HCT116 (cell line): ENCODE measurements at regions not wholly inside any gene's neighbourhood (a gene's known extent, or its start where the extent isn't known, plus 50 kb on each side); places are given as distances from the start of the nearest gene placed in this dataset.

ENCODE experiments used
- ATAC-seq: fragments of 200-7000 bp; cut with Tn5 transposase; 2 replicates; pipeline ENCODE4 v1.9.1; 2020; ENCODE audit warnings: mild to moderate bottlenecking, moderate library complexity
- BruUV-seq: library from RNA; stranded (reverse); fragments of 400-500 nt; replicated peaks from 2 replicates; lab custom pipeline; 2021; lab: Mats Ljungman, UMichigan
- CTCF ChIA-PET: fragments of 300-600 bp; sonication (Branson Sonifier 250); formaldehyde crosslinking; loops from one replicate; lab custom pipeline; 2021; ENCODE audit warnings: antibody characterized with exemption; lab: Charles Lee
- POLR2A ChIA-PET: fragments of 300-600, 350-600 bp; sonication (Branson Sonifier 250); formaldehyde crosslinking; loops from one replicate; lab custom pipeline; 2021; ENCODE audit warnings: antibody characterized with exemption; lab: Charles Lee
- RAD21 ChIA-PET, 2 experiments: fragments of 300-600 bp; sonication (Branson Sonifier 250); formaldehyde crosslinking; loops; one replicate each; lab custom pipeline; 2023; ENCODE audit warnings: low total read pairs in 2 of 2; ENCODE audit not compliant: uncharacterized antibody in 2 of 2, unreplicated experiment in 2 of 2, low non-redundant PET in 1 of 2; lab: Charles Lee
- DNase-seq: peaks from one replicate; pipeline ENCODE4 v3.0.0-alpha.2; 2010; ENCODE audit warnings: low read depth, low spot score
- H2AFZ ChIP-seq: fragments of 200-600 bp; shearing (Covaris generic), sonication (generic); 2 replicates; pipeline ENCODE4 v1.6.1; 2017; ENCODE audit warnings: low read depth, mixed run types, mixed read lengths, antibody characterized with exemption, low read length; ENCODE audit not compliant: poor library complexity, severe bottlenecking
- H3K27ac ChIP-seq: 2 replicates; pipeline ENCODE4 v1.5.1; 2012; ENCODE audit warnings: low read depth, low read length
- H3K27me3 ChIP-seq: fragments of 200-600 bp; sonication (generic); 2 replicates; pipeline ENCODE4 v1.6.1; 2016; ENCODE audit warnings: mixed run types, low read length, mixed read lengths; ENCODE audit not compliant: insufficient read depth
- H3K36me3 ChIP-seq, 2 experiments: fragments of 200-500 bp in 1 of 2; fragments of 200-600 bp in 1 of 2; sonication (Bioruptor generic) in 1 of 2; sonication (generic) in 1 of 2; 2 replicates each; pipeline versions ENCODE4 v1.5.1 to v1.6.1; 2014 to 2016; ENCODE audit warnings: low read length in 2 of 2, inconsistent platforms in 1 of 2, mixed read lengths in 1 of 2, mixed run types in 1 of 2; ENCODE audit not compliant: insufficient read depth in 2 of 2, control insufficient read depth in 1 of 2
- H3K4me1 ChIP-seq, 2 experiments: fragments of 200-600 bp in 1 of 2; sonication (generic) in 1 of 2; 2 replicates each; pipeline versions ENCODE4 v1.5.1 to v1.6.1; 2012 to 2017; ENCODE audit warnings: low read length in 2 of 2, inconsistent platforms in 1 of 2, mild to moderate bottlenecking in 1 of 2, mixed read lengths in 1 of 2, mixed run types in 1 of 2, moderate library complexity in 1 of 2; ENCODE audit not compliant: insufficient read depth in 2 of 2, control insufficient read depth in 1 of 2
- H3K4me2 ChIP-seq: fragments of 200-600 bp; sonication (generic); 2 replicates; pipeline ENCODE4 v1.6.1; 2017; ENCODE audit warnings: mixed run types, low read length, mixed read lengths
- H3K4me3 ChIP-seq, 2 experiments: fragments of 200-600 bp in 1 of 2; sonication (generic) in 1 of 2; replicated peaks in 1 of 2; 2 replicates each; pipeline ENCODE4 v1.5.1; 2011 to 2016; ENCODE audit warnings: low read length in 2 of 2, control low read depth in 1 of 2, low read depth in 1 of 2, mild to moderate bottlenecking in 1 of 2, mixed read lengths in 1 of 2, mixed run types in 1 of 2
- H3K79me2 ChIP-seq: fragments of 200-600 bp; sonication (generic); 2 replicates; pipeline ENCODE4 v1.6.1; 2017; ENCODE audit warnings: mild to moderate bottlenecking, mixed run types, low read length, moderate library complexity, mixed read lengths; ENCODE audit not compliant: insufficient read depth
- H3K9ac ChIP-seq: fragments of 200-600 bp; sonication (generic); 2 replicates; pipeline ENCODE4 v1.6.1; 2016; ENCODE audit warnings: low read length, mixed read lengths
- H3K9me2 ChIP-seq: fragments of 200-600 bp; sonication (generic), shearing (Covaris generic); 2 replicates; pipeline ENCODE4 v1.6.1; 2017; ENCODE audit warnings: mixed run types, mild to moderate bottlenecking, moderate library complexity; ENCODE audit not compliant: insufficient read depth
- H3K9me3 ChIP-seq, 2 experiments: fragments of 200-500 bp in 1 of 2; fragments of 200-600 bp in 1 of 2; sonication (Bioruptor generic) in 1 of 2; sonication (generic) in 1 of 2; 2 replicates each; pipeline ENCODE4 v1.6.1; 2014 to 2017; ENCODE audit warnings: low read length in 2 of 2, mixed read lengths in 2 of 2, inconsistent platforms in 1 of 2, low read depth in 1 of 2, mild to moderate bottlenecking in 1 of 2, mixed run types in 1 of 2, moderate library complexity in 1 of 2; ENCODE audit not compliant: control insufficient read depth in 1 of 2, insufficient read depth in 1 of 2
- H4K20me1 ChIP-seq: fragments of 200-600 bp; sonication (generic), shearing (Covaris generic); 2 replicates; pipeline ENCODE4 v1.6.1; 2017; ENCODE audit warnings: mixed run types, mild to moderate bottlenecking, moderate library complexity; ENCODE audit not compliant: insufficient read depth
- ATF3 ChIP-seq: IDR thresholded peaks from 2 replicates; pipeline ENCODE4 v1.6.1; 2012
- CBX3 ChIP-seq: IDR thresholded peaks from 2 replicates; pipeline ENCODE4 v1.6.1; 2012; ENCODE audit warnings: low read depth
- CTCF ChIP-seq, 3 experiments: fragments of 200-600 bp in 1 of 3; sonication (generic) in 1 of 3; IDR thresholded peaks in 2 of 3; conservative IDR thresholded peaks in 1 of 3; 2 replicates each; pipeline ENCODE4 v1.5.1; 2012 to 2017; ENCODE audit warnings: low read depth in 2 of 3, low read length in 2 of 3, antibody characterized with exemption in 1 of 3, borderline replicate concordance in 1 of 3, control low read depth in 1 of 3, mild to moderate bottlenecking in 1 of 3, mixed read lengths in 1 of 3, mixed run types in 1 of 3, moderate library complexity in 1 of 3; ENCODE audit not compliant: insufficient read depth in 1 of 3
- EGR1 ChIP-seq: IDR thresholded peaks from 2 replicates; pipeline ENCODE4 v1.6.1; 2012; ENCODE audit warnings: low read depth
- JUND ChIP-seq: IDR thresholded peaks from 2 replicates; pipeline ENCODE4 v1.6.1; 2012
- MAX ChIP-seq: IDR thresholded peaks from 2 replicates; pipeline ENCODE4 v1.6.1; 2012
- POLR2A ChIP-seq: IDR thresholded peaks from 2 replicates; pipeline ENCODE4 v1.7.0; 2011; ENCODE audit warnings: borderline replicate concordance; ENCODE audit not compliant: insufficient read depth, insufficient read length; ENCODE audit errors: extremely low read depth
- POLR2AphosphoS5 ChIP-seq: IDR thresholded peaks from 2 replicates; pipeline ENCODE4 v1.6.1; 2011; ENCODE audit warnings: mild to moderate bottlenecking, low read depth, low read length, moderate library complexity
- RAD21 ChIP-seq: IDR thresholded peaks from 2 replicates; pipeline ENCODE4 v1.6.1; 2012; ENCODE audit warnings: low read depth, mild to moderate bottlenecking
- SIN3A ChIP-seq: IDR thresholded peaks from 2 replicates; pipeline ENCODE4 v1.6.1; 2012; ENCODE audit warnings: low read depth
- SP1 ChIP-seq: IDR thresholded peaks from 2 replicates; pipeline ENCODE4 v1.6.1; 2012; ENCODE audit warnings: low read depth
- SRF ChIP-seq: IDR thresholded peaks from 2 replicates; pipeline ENCODE4 v1.6.1; 2012; ENCODE audit warnings: low read depth
- YY1 ChIP-seq: IDR thresholded peaks from 2 replicates; pipeline ENCODE4 v1.6.1; 2011; ENCODE audit warnings: low read length, low read depth, moderate library complexity, mild to moderate bottlenecking; ENCODE audit not compliant: insufficient replicate concordance; ENCODE audit errors: extremely low read depth
- ZBTB33 ChIP-seq: IDR thresholded peaks from 2 replicates; pipeline ENCODE4 v1.6.1; 2011; ENCODE audit warnings: mild to moderate bottlenecking, low read length, moderate library complexity; ENCODE audit not compliant: insufficient replicate concordance; ENCODE audit errors: extremely low read depth
- ZFX ChIP-seq: fragments of 450-650 bp; IDR thresholded peaks from 2 replicates; pipeline ENCODE4 v1.6.1; 2017
- intact Hi-C: fragments of 100-400 bp; cut with micrococcal nuclease; formaldehyde crosslinking; loops from 2 replicates; pipeline ENCODE4 v1.10.0; 2022

GRCh38 chr12:127060310-127060847, 1206.6 kb upstream of the TMEM132C start:
- H3K79me2 ChIP-seq: peaks cover 49% of the 10 kb centered on the region
- DNase-seq: peak; percentile 80

More at GRCh38 chr12:127060310-127060847, 1206.6 kb upstream of the TMEM132C start:
- Histone ChIP-seq H3K4me1 (peaks cover 11 to 46% of the 10 kb centered on the region in 2 experiments; a peak in 3 of 4 replicates), H3K27me3 (no peaks in the 10 kb centered on the region), H3K4me3 (peak overlapping the region; percentile 50 to 79), H3K4me2 (peak overlapping the region; percentile 91), H3K9me2 (no peaks in the 10 kb centered on the region), H3K36me3 (peaks cover 0 to 6% of the 10 kb centered on the region in 2 experiments; a peak in 1 of 4 replicates), H3K27ac (peak overlapping the region; percentile 62), H3K9me3 (no peaks in the 10 kb centered on the region), H4K20me1 (no peaks in the 10 kb centered on the region), H3K9ac (peak overlapping the region; percentile 77), H2AFZ (peak overlapping the region; percentile 85)
- ATAC-seq: peak; percentile 83
- POLR2A ChIA-PET: interaction anchor here (0.9 to 1.5 kb wide), 3 partner anchors 10 to 48 kb away, joined by 3 to 4 read pairs (median 4); no protein-coding TSS in a partner anchor
- TF ChIP-seq YY1: peak; percentile 86
- peak; percentile 97 for TF ChIP-seq POLR2AphosphoS5
- TF ChIP-seq MAX: peak; percentile 91
- no peak for TF ChIP-seq ATF3
- no peak for TF ChIP-seq CTCF (IDR thresholded peaks at IDR 0.05 in 2 of 3, conservative IDR thresholded peaks at IDR 0.05 in 1 of 3; ENCODE audit: borderline replicate concordance in 1 of 3, insufficient read depth in 1 of 3, low read depth in 2 of 3, low read length in 2 of 3)
- TF ChIP-seq RAD21: no peak
- TF ChIP-seq JUND: no peak
- peak; percentile 90 for TF ChIP-seq ZFX
- peak; percentile 94 for TF ChIP-seq SIN3A
- TF ChIP-seq CBX3: 0 out of 2 replicates have a peak, but pooled peaks have one; percentile 54
- peak; percentile 82 for TF ChIP-seq POLR2A
- TF ChIP-seq SP1: peak; percentile 82
- TF ChIP-seq ZBTB33: no peak
- TF ChIP-seq SRF: no peak
- TF ChIP-seq EGR1: no peak
- intact Hi-C loops: loop anchor here (5.0 kb wide), 1 partner anchor 67 kb away; no protein-coding TSS in a partner anchor
- BruUV-seq: no TSS peak
- RAD21 ChIA-PET: no interaction called here
- CTCF ChIA-PET: no interaction called here
